GM18502 (cell line): ENCODE measurements at regions not wholly inside any gene's neighbourhood (a gene's known extent, or its start where the extent isn't known, plus 50 kb on each side); places are given as distances from the start of the nearest gene placed in this dataset.

Experiments used
- ATAC-seq: cut with Tn5 transposase; IDR thresholded peaks from one replicate; pipeline ENCODE4 v1.9.1; 2021; ENCODE audit warnings: mild to moderate bottlenecking; ENCODE audit not compliant: unreplicated experiment, poor library complexity

- no peak for ATAC-seq
Measured at GRCh38 chr2:133716166-133716565, 147.9 kb upstream of the NCKAP5 start.

- no peak for ATAC-seq
Measured at GRCh38 chr2:133717497-133717896, 149.2 kb upstream of the NCKAP5 start.

- no peak for ATAC-seq
Measured at GRCh38 chr2:133718688-133719201, 150.5 kb upstream of the NCKAP5 start.

- ATAC-seq: no peak
Measured at GRCh38 chr2:133720429-133720828, 152.2 kb upstream of the NCKAP5 start.

GRCh38 chr2:133721118-133721517 is 152.9 kb upstream of the NCKAP5 start:
- no peak for ATAC-seq

GRCh38 chr2:133723133-133723532 is 154.9 kb upstream of the NCKAP5 start:
- no peak for ATAC-seq

GRCh38 chr2:133726973-133727372 is 158.7 kb upstream of the NCKAP5 start:
- ATAC-seq: no peak

GRCh38 chr2:133732059-133732458 is 163.8 kb upstream of the NCKAP5 start:
- no peak for ATAC-seq

- ATAC-seq: no peak
Measured at GRCh38 chr2:133732982-133733900, 165.0 kb upstream of the NCKAP5 start.

GRCh38 chr2:133733901-133734255 is 165.6 kb upstream of the NCKAP5 start:
- no peak for ATAC-seq

- no peak for ATAC-seq
Measured at GRCh38 chr2:133734716-133735495, 166.6 kb upstream of the NCKAP5 start.

GRCh38 chr2:133736674-133737073 is 168.4 kb upstream of the NCKAP5 start:
- no peak for ATAC-seq

- ATAC-seq: no peak
Measured at GRCh38 chr2:133737242-133737993, 169.2 kb upstream of the NCKAP5 start.

- ATAC-seq: no peak
Measured at GRCh38 chr2:133739039-133739438, 170.8 kb upstream of the NCKAP5 start.

- ATAC-seq: no peak
Measured at GRCh38 chr2:133740500-133740899, 172.2 kb upstream of the NCKAP5 start.

GRCh38 chr2:133748007-133748700 is 179.9 kb upstream of the NCKAP5 start:
- ATAC-seq: no peak

- ATAC-seq: no peak
Measured at GRCh38 chr2:133753665-133754064, 185.4 kb upstream of the NCKAP5 start.

- no peak for ATAC-seq
Measured at GRCh38 chr2:133755480-133756300, 187.4 kb upstream of the NCKAP5 start.

GRCh38 chr2:133756833-133757232 is 188.6 kb upstream of the NCKAP5 start:
- no peak for ATAC-seq
